Stimulated activated CD8-positive, alpha-beta memory T cell treated with anti-CD3 and anti-CD28 coated beads, Interleukin-2, amount 100 ng/mL, for 48 hours (primary cell): ENCODE measurements at regions not wholly inside any gene's neighbourhood (a gene's known extent, or its start where the extent isn't known, plus 50 kb on each side); places are given as distances from the start of the nearest gene placed in this dataset.

Experiments
- DNase-seq, 2 donors: peaks; one replicate each; pipeline ENCODE4 v3.0.0-alpha.2; 2020; ENCODE audit warnings: low read depth in 2 of 2

DNA sequence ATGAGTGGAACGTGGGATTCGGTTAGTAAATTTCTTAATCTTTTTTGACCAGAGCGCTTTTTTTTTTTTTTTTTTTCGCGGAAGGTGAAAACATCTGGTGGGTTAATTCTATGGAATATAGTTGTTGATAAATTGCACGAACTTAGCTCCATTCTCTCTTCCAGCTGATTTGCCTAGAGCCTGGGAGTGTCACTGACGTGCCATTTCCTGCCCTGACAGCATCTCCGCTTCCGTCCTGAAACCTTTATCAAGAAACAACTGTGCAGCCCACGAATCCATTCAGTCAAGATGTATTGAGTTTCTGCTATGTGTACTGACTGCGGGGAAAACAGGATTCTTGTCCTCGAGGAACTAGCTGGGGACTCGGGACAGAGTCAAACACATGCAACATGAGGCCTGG, 59.5 kb upstream of the TGM3 start:
- no peak for DNase-seq

DNA sequence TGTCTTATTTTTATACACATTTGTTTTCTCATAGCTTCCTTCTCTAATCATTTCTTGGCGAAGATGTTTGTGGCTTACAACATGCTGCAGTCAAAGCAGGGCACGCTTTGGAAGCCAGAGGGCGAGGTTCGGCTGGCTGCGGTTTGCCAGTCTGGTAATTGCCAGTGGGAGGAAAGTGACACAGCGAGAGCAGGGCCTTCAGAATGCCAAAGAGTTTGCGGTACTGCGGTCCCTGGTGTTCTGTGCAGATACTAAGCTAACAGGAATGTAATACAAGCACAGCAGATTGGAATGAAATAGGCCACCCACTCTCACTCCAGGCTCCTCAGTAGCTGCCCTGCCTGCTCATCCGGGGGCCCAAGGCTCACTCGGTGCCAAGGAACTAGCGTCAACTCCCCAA, 58.7 kb upstream of the TGM3 start:
- no peak for DNase-seq

DNA sequence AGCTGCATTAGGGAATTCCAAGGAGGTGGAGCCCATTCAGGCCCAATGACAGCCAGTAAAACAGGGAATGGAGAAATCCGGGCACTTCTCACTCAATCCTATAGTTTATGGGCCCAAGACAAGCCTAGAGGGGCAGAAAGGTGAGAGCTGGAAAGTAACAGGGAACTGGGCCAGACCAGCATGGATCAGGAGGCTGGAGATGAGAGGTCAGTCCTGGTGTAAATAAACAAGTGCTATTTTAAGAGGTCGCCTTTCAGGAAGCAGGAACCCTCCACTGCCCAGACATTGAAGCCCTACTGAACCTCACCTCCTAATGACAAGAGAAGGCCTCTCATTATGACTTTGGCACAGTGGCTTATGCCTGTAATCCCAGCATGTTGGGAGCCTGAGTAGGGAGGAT, 57.2 kb upstream of the TGM3 start:
- no peak for DNase-seq

DNA sequence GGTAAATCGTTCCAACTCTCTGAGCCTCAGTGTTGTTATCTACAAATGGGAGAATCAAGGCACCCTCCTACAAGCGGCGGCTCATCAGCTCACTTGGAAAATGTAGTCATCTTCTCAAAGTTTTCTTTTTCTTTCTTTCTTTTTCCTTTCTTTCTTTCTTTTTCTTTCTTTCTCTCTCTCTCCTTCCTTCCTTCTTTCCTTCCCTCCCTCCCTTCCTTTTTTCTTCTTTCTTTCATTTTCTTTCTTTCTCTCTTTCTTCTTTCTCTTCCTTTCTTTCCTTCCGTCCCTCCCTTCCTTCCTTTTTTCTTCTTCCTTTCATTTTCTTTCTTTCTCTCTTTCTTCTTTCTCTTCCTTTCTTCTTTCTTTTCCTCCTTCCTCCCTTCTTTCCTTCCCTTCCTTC, 55.0 kb upstream of the TGM3 start:
- DNase-seq: no peak

DNA sequence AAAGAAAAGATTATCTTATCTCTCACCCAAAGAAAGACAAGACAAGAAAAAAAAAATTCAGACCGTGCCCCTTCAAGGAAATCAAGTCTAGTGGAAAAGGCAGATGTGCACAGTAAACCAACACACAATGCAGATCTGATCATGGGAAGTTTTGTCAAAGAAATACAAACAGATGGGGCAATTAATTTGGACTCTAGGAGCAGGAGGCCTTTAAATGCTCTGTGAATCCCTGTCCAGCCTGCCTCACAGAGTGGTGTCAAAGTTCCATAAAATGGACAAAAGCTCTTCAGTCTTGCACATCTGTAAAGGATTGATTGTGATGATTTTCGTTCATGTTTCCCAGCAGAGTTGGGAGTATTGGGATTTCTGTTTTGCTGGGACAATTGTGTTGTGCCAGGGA, 53.1 kb upstream of the TGM3 start:
- no peak for DNase-seq

DNA sequence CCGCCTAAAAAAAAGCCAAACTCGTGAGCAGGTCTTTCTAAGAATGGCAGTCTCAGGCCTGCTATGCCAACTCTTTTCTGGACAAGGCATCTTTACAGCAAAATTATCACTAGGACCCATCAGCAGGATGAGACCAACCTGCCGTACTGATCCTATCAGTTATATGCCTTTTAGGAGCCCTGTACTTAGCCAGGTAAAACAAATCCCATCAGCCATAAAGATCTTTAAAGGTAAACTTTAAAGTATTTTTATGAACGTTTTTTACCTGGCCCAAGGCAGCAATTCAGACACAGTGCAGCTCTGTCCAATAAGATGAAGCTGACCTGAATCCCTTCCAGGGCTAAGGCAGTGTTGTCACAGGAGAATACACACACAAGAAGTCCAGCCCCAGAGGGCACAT, 51.3 kb upstream of the TGM3 start:
- no peak for DNase-seq

DNA sequence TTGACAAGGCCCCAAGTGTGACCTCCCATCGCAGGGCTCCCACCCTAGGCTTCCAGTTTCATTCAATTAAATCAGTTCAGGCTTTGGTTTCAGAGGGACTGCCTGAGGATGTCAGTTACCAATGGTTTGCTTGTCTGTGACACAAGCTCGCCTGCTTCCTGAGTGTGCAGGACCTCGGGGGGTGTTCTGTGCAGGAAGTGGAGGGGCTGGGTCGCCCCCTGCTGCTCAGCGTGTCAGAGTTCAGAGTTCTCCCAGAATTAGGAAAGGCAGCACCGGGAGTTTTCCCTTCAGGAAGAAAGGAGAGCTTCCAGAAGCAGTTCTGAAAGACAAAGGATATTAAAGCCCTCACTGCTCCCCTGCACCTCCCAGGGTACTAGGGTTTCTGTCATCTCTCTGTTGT, 50.8 kb upstream of the TGM3 start:
- DNase-seq: no peak

DNA sequence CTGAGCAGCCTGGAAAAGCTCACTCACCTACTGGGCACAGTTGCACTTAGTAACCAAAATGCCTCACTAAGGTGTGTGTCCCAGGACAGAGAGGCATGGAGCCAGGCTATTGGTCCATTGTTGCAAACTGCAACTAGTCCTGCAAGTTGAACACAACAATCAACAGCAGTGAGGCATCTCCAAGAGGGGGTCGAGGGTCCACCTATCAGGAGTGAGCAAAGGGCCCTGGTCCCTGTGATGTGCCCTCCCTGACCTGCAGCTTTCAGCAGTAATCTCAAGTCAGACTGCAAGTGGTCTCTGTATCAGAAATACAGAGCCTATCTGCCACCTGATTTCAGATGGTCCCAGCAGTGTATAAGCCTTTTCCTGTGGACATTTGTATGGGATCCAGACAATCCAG, 50.2 kb upstream of the TGM3 start:
- DNase-seq: no peak
